Endothelial cell of umbilical vein (primary cell): ENCODE measurements at regions not wholly inside any gene's neighbourhood (a gene's known extent, or its start where the extent isn't known, plus 50 kb on each side); places are given as distances from the start of the nearest gene placed in this dataset.

Experiments
- BruUV-seq: library from RNA; stranded (reverse); fragments of 400-500 nt; replicated peaks from 2 replicates; lab custom pipeline; 2021; lab: Mats Ljungman, UMichigan
- CTCF ChIA-PET: fragments of 300-600, 350-600 bp; sonication (Branson Sonifier 250); formaldehyde crosslinking; loops from one replicate; lab custom pipeline; 2021; ENCODE audit warnings: antibody characterized with exemption, inconsistent platforms; lab: Charles Lee
- POLR2A ChIA-PET: fragments of 300-600, 350-600 bp; sonication (Branson Sonifier 250); formaldehyde crosslinking; loops from one replicate; lab custom pipeline; 2021; ENCODE audit warnings: antibody characterized with exemption, inconsistent platforms; lab: Charles Lee
- DNase-seq: peaks from one replicate; pipeline ENCODE4 v3.0.0-alpha.2; 2011; ENCODE audit warnings: low read depth, low spot score
- FAIRE-seq: peaks from 2 replicates; lab custom pipeline; 2011; peaks lifted over from hg19 to GRCh38; lab: Jason Lieb, UNC
- H2AFZ ChIP-seq: 2 replicates; pipeline ENCODE4 v1.6.0; 2012; ENCODE audit warnings: low read depth, low read length, control low read depth, inconsistent platforms
- H3K27ac ChIP-seq: 2 replicates; pipeline ENCODE4 v1.5.1; 2011; ENCODE audit warnings: low read depth, mild to moderate bottlenecking, control low read depth, low read length, moderate library complexity; ENCODE audit not compliant: insufficient read depth
- H3K27me3 ChIP-seq, 2 experiments: 2 replicates each; pipeline versions ENCODE4 v1.6.0 to v1.6.1; 2011; ENCODE audit warnings: low read length in 2 of 2, mixed read lengths in 1 of 2; ENCODE audit not compliant: control insufficient read depth in 2 of 2, insufficient read depth in 2 of 2
- H3K36me3 ChIP-seq, 2 experiments: 2 replicates in 1 of 2; 3 replicates in 1 of 2; pipeline ENCODE4 v1.5.1; 2011; ENCODE audit warnings: low read length in 2 of 2, mild to moderate bottlenecking in 1 of 2, moderate library complexity in 1 of 2; ENCODE audit not compliant: control insufficient read depth in 2 of 2, insufficient read depth in 2 of 2; ENCODE audit errors: extremely low read depth in 1 of 2
- H3K4me1 ChIP-seq: 3 replicates; pipeline ENCODE4 v1.5.1; 2011; ENCODE audit warnings: mild to moderate bottlenecking, low read length; ENCODE audit not compliant: control insufficient read depth, insufficient read depth; ENCODE audit errors: extremely low read depth
- H3K4me2 ChIP-seq: 2 replicates; pipeline ENCODE4 v1.6.1; 2011; ENCODE audit warnings: low read length, control low read depth, mixed read lengths; ENCODE audit not compliant: insufficient read depth
- H3K4me3 ChIP-seq, 3 experiments: fragments of 200-600 bp in 1 of 3; sonication (generic), shearing (Covaris generic) in 1 of 3; replicated peaks in 1 of 3; 2 replicates each; pipeline ENCODE4 v1.5.1; 2011 to 2016; ENCODE audit warnings: control low read depth in 3 of 3, low read length in 3 of 3, mild to moderate bottlenecking in 2 of 3, inconsistent platforms in 1 of 3, low read depth in 1 of 3, moderate library complexity in 1 of 3; ENCODE audit not compliant: insufficient read depth in 1 of 3
- H3K79me2 ChIP-seq: 2 replicates; pipeline ENCODE4 v1.6.0; 2012; ENCODE audit warnings: low read length, inconsistent platforms; ENCODE audit not compliant: control insufficient read depth, insufficient read depth
- H3K9ac ChIP-seq: replicated peaks from 2 replicates; pipeline ENCODE3; 2011; ENCODE audit warnings: low read length, control low read depth; ENCODE audit not compliant: insufficient read depth; ENCODE audit errors: extremely low read depth
- H3K9me1 ChIP-seq: replicated peaks from 3 replicates; pipeline ENCODE4 v1.6.0; 2011; ENCODE audit warnings: mild to moderate bottlenecking, low read length; ENCODE audit not compliant: control insufficient read depth, insufficient read depth; ENCODE audit errors: extremely low read depth
- H3K9me3 ChIP-seq: replicated peaks from 2 replicates; pipeline ENCODE4 v1.5.1; 2012; ENCODE audit warnings: low read length, inconsistent platforms; ENCODE audit not compliant: control insufficient read depth, insufficient read depth
- H4K20me1 ChIP-seq: replicated peaks from 2 replicates; pipeline ENCODE3; 2011; ENCODE audit warnings: mild to moderate bottlenecking, low read length; ENCODE audit not compliant: control insufficient read depth, insufficient read depth; ENCODE audit errors: extremely low read depth
- EZH2 ChIP-seq: IDR thresholded peaks from 2 replicates; pipeline ENCODE4 v1.6.1; 2012; ENCODE audit warnings: borderline replicate concordance, low read depth, mild to moderate bottlenecking, moderate library complexity, low read length, inconsistent platforms; ENCODE audit not compliant: severe bottlenecking
- FOS ChIP-seq: IDR thresholded peaks from 2 replicates; pipeline ENCODE4 v1.6.1; 2011; ENCODE audit warnings: mild to moderate bottlenecking, low read length, moderate library complexity, borderline replicate concordance; ENCODE audit not compliant: insufficient read depth
- GATA2 ChIP-seq: IDR thresholded peaks from 2 replicates; pipeline ENCODE4 v1.7.0; 2011; ENCODE audit warnings: low read depth, mild to moderate bottlenecking, moderate library complexity, mixed read lengths, low read length; ENCODE audit not compliant: insufficient read length, insufficient read depth
- JUN ChIP-seq: IDR thresholded peaks from 2 replicates; pipeline ENCODE4 v1.6.1; 2011; ENCODE audit warnings: borderline replicate concordance, low read depth; ENCODE audit not compliant: insufficient read length, insufficient read depth
- MYC ChIP-seq: IDR thresholded peaks from one replicate; pipeline ENCODE4 v1.6.1; 2011; ENCODE audit warnings: mild to moderate bottlenecking, low read depth, low read length
- POLR2A ChIP-seq: IDR thresholded peaks from 2 replicates; pipeline ENCODE4 v1.6.1; 2012; ENCODE audit warnings: low read depth, mild to moderate bottlenecking, control low read depth, low read length
- POLR2AphosphoS5 ChIP-seq: IDR thresholded peaks from 2 replicates; pipeline ENCODE4 v1.6.1; 2012; ENCODE audit warnings: low read depth, mild to moderate bottlenecking, control low read depth, low read length, moderate library complexity; ENCODE audit not compliant: insufficient read depth
- dilution Hi-C: fragments of 300-500 bp; cut with MboI; formaldehyde crosslinking; loops from one replicate; pipeline ENCODE4 v1.15.0; 2019; ENCODE audit warnings: low sequenced_read_pairs; ENCODE audit not compliant: extremely low pct_ligation_motif_present
- intact Hi-C: fragments of 100-400 bp; cut with micrococcal nuclease; formaldehyde crosslinking; loops from one replicate; pipeline ENCODE4 v1.10.0; 2022
- TF ChIP-seq, protein P1 (sequence below): IDR thresholded peaks from 2 replicates; pipeline ENCODE4 v1.6.1; 2011; ENCODE audit not compliant: insufficient read depth, insufficient read length
- TF ChIP-seq, protein P2 (sequence below), 2 donors: IDR thresholded peaks; 1 replicate in 1 of 2; 2 replicates in 1 of 2; pipeline ENCODE4 v1.5.1; 2011; ENCODE audit warnings: low read length in 2 of 2, mild to moderate bottlenecking in 2 of 2, moderate library complexity in 2 of 2, control low read depth in 1 of 2, inconsistent platforms in 1 of 2, low read depth in 1 of 2; ENCODE audit not compliant: insufficient read depth in 1 of 2; ENCODE audit errors: extremely low read depth in 1 of 2

DNA sequence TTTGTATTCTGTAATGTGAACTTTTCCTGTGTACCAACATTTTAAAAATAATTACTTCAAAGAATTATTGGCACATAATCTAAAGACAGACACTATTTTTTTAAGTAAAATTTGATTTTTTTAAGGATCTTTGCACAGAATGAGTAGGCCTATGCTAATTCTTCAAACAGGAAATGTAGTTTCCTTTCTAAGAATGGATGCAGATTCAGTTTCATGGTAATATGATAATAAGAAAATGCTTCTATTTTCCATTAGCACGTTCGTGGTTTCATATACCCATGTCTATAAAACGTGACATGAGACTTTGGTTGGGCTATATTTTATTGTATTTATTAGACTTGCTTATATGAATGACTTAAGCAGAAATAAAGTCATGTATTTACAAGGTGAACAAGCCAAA, 191.8 kb upstream of the RBBP8 start:
- FAIRE-seq (no peak), DNase-seq (no peak)
- Histone ChIP-seq H3K27me3 (peaks cover 5 to 6% of the 10 kb centered on the region in 2 experiments), H3K4me3 (no peak overlapping the region), H3K9ac (no peak overlapping the region), H3K4me2 (no peak overlapping the region), H3K9me1 (no peaks in the 10 kb centered on the region), H3K9me3 (no peaks in the 10 kb centered on the region), H4K20me1 (no peaks in the 10 kb centered on the region), H3K79me2 (no peaks in the 10 kb centered on the region), H3K4me1 (peaks cover 4% of the 10 kb centered on the region), H2AFZ (no peak overlapping the region), H3K36me3 (no peaks in the 10 kb centered on the region), H3K27ac (no peak overlapping the region)
- no TSS peak for BruUV-seq
- TF ChIP-seq POLR2A: no peak
- TF ChIP-seq, protein P1, sequence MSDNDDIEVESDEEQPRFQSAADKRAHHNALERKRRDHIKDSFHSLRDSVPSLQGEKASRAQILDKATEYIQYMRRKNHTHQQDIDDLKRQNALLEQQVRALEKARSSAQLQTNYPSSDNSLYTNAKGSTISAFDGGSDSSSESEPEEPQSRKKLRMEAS: no peak
- no peak for TF ChIP-seq EZH2
- no peak for TF ChIP-seq JUN
- no peak for TF ChIP-seq MYC
- no peak for TF ChIP-seq POLR2AphosphoS5
- no peak for TF ChIP-seq GATA2
- TF ChIP-seq, protein P2, sequence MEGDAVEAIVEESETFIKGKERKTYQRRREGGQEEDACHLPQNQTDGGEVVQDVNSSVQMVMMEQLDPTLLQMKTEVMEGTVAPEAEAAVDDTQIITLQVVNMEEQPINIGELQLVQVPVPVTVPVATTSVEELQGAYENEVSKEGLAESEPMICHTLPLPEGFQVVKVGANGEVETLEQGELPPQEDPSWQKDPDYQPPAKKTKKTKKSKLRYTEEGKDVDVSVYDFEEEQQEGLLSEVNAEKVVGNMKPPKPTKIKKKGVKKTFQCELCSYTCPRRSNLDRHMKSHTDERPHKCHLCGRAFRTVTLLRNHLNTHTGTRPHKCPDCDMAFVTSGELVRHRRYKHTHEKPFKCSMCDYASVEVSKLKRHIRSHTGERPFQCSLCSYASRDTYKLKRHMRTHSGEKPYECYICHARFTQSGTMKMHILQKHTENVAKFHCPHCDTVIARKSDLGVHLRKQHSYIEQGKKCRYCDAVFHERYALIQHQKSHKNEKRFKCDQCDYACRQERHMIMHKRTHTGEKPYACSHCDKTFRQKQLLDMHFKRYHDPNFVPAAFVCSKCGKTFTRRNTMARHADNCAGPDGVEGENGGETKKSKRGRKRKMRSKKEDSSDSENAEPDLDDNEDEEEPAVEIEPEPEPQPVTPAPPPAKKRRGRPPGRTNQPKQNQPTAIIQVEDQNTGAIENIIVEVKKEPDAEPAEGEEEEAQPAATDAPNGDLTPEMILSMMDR (IDR thresholded peaks at IDR 0.05; ENCODE audit: extremely low read depth in 1 of 2, insufficient read depth in 1 of 2, low read depth in 1 of 2, low read length in 2 of 2): no peak
- no peak for TF ChIP-seq FOS
- ChIA-PET POLR2A (no interaction called here), CTCF (no interaction called here)
- intact Hi-C loops (no loop called here), dilution Hi-C loops (no loop called here)
